Kidney (tissue), 13 donors: ENCODE measurements at regions not wholly inside any gene's neighbourhood (a gene's known extent, or its start where the extent isn't known, plus 50 kb on each side); places are given as distances from the start of the nearest gene placed in this dataset.

Source experiments
- DNase-seq, 5 donors: peaks; one replicate each; pipeline ENCODE4 v3.0.0-alpha.2; 2013 to 2020
- FAIRE-seq: peaks from 2 replicates; lab custom pipeline; 2012; peaks lifted over from hg19 to GRCh38; lab: Jason Lieb, UNC
- H3K27ac ChIP-seq, 2 donors: one replicate each; pipeline ENCODE4 v1.7.0; 2013; ENCODE audit warnings: low read depth in 2 of 2, low read length in 2 of 2, inconsistent platforms in 1 of 2
- H3K27me3 ChIP-seq: one replicate; pipeline ENCODE4 v1.7.1; 2013; ENCODE audit warnings: low read length, inconsistent platforms; ENCODE audit not compliant: control insufficient read depth, insufficient read depth
- H3K36me3 ChIP-seq, 3 donors: one replicate each; pipeline versions ENCODE4 v1.7.0 to v1.7.1; 2013; ENCODE audit warnings: low read length in 3 of 3, control low read depth in 1 of 3, inconsistent platforms in 1 of 3; ENCODE audit not compliant: insufficient read depth in 3 of 3, control insufficient read depth in 2 of 3
- H3K4me1 ChIP-seq, 3 donors: one replicate each; pipeline versions ENCODE4 v1.7.0 to v1.7.1; 2013; ENCODE audit warnings: low read length in 3 of 3, inconsistent platforms in 1 of 3, low read depth in 1 of 3; ENCODE audit not compliant: control insufficient read depth in 2 of 3, insufficient read depth in 2 of 3
- H3K4me3 ChIP-seq, 3 donors: one replicate each; pipeline versions ENCODE4 v1.7.0 to v1.8.1; 2013; ENCODE audit warnings: low read length in 3 of 3, control low read depth in 1 of 3, inconsistent platforms in 1 of 3
- H3K9ac ChIP-seq, 3 donors: one replicate each; pipeline versions ENCODE4 v1.7.0 to v1.7.1; 2013; ENCODE audit warnings: low read length in 3 of 3, control low read depth in 1 of 3, inconsistent platforms in 1 of 3
- H3K9me3 ChIP-seq, 3 donors: one replicate each; pipeline versions ENCODE4 v1.7.0 to v1.7.1; 2013; ENCODE audit warnings: low read length in 3 of 3, control low read depth in 1 of 3, inconsistent platforms in 1 of 3; ENCODE audit not compliant: control insufficient read depth in 2 of 3, insufficient read depth in 1 of 3
- intact Hi-C: fragments of 100-400 bp; cut with DNase I; formaldehyde crosslinking; loops from one replicate; pipeline ENCODE4 v1.11.1; 2022
- TF ChIP-seq, protein P1 (sequence below): IDR thresholded peaks from 3 replicates; pipeline ENCODE4 v1.5.1; 2012; ENCODE audit warnings: mild to moderate bottlenecking, moderate library complexity, borderline replicate concordance; ENCODE audit not compliant: insufficient read depth; ENCODE audit errors: extremely low read depth
- donor health status: control.
- donor health status: control.
- donor health status: control.
- donor health status: control.
- donor health status: control.
- donor health status: DM: yes; HTN: yes; CAD: no.
- donor health status: Normal renal cell carcinoma (clear cell type).

DNA sequence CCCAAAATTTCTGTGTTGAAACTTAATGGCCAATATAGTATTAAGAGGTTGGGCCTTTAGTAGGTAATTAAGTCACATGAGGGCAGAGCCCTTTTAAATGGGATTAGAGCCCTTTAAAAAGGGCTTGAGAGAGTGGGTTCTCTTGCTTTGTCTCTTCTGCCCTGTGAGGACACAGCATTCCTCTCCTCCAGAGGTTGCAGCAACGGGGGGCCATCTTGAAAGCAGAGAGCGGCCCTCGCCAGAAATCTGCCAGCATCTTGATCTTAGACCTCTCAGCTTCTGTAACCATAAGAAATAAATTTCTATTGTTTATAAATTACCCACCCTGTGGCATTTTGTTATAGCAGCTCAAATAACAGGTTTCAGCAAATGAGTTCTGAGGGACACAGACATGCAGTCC is 305.0 kb upstream of the LRP1B start:
- no peak overlapping the region for H3K27ac ChIP-seq
- intact Hi-C loops: no loop called here
- FAIRE-seq: no peak
- H3K27me3 ChIP-seq: no peaks in the 10 kb centered on the region
- no peaks in the 10 kb centered on the region for H3K36me3 ChIP-seq
- no peak overlapping the region for H3K4me3 ChIP-seq
- no peak for DNase-seq
- H3K9me3 ChIP-seq: no peaks in the 10 kb centered on the region
- H3K9ac ChIP-seq: no peak overlapping the region
- TF ChIP-seq, protein P1, sequence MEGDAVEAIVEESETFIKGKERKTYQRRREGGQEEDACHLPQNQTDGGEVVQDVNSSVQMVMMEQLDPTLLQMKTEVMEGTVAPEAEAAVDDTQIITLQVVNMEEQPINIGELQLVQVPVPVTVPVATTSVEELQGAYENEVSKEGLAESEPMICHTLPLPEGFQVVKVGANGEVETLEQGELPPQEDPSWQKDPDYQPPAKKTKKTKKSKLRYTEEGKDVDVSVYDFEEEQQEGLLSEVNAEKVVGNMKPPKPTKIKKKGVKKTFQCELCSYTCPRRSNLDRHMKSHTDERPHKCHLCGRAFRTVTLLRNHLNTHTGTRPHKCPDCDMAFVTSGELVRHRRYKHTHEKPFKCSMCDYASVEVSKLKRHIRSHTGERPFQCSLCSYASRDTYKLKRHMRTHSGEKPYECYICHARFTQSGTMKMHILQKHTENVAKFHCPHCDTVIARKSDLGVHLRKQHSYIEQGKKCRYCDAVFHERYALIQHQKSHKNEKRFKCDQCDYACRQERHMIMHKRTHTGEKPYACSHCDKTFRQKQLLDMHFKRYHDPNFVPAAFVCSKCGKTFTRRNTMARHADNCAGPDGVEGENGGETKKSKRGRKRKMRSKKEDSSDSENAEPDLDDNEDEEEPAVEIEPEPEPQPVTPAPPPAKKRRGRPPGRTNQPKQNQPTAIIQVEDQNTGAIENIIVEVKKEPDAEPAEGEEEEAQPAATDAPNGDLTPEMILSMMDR: no peak
- no peaks in the 10 kb centered on the region for H3K4me1 ChIP-seq

DNA sequence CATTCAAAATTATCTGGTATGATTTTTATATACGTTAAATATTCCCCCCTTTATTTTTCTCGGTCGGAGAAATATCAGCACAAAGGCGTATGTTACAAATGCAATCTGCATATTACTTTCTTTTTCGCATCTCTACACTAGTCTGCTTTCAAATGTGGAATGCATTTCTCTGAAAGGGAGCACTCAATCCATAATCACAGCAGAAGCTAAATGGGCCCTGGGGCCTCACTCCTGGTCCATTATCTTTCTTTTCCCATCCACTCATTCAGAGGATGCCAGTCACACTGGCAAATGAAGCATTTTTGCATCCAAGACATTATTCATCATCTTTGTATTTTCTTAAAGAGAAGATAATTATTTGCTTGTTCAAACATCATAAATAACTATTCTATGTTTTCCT is 295.2 kb upstream of the LRP1B start:
- intact Hi-C loops: no loop called here
- Histone ChIP-seq H3K4me3 (no peak overlapping the region), H3K27me3 (no peaks in the 10 kb centered on the region), H3K9ac (no peak overlapping the region), H3K36me3 (no peaks in the 10 kb centered on the region), H3K4me1 (no peaks in the 10 kb centered on the region), H3K9me3 (no peaks in the 10 kb centered on the region), H3K27ac (no peak overlapping the region)
- DNase-seq (no peak), FAIRE-seq (no peak)
- TF ChIP-seq, protein P1: no peak

DNA sequence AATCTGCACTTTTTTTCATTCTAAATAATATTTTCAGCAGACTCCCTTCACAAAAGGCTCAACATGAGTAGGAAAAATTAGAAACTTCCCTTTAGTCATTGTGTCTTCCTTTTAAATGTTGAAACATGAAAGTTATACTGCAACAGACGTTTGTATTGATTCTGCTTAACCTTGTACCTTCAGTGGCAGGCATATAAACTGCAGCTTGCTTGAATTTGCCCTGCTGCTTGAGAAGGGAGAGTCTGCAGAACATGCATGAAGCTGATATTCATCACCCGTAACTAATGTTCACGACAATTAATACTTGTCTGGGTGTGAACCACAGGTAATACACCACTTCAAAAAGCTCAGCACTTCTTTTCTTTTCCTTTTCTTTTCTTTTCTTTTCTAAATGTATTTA is 294.7 kb upstream of the LRP1B start:
- no peak overlapping the region for H3K9ac ChIP-seq
- no peaks in the 10 kb centered on the region for H3K27me3 ChIP-seq
- intact Hi-C loops: no loop called here
- no peaks in the 10 kb centered on the region for H3K4me1 ChIP-seq
- TF ChIP-seq, protein P1: no peak
- no peaks in the 10 kb centered on the region for H3K9me3 ChIP-seq
- no peak overlapping the region for H3K27ac ChIP-seq
- H3K36me3 ChIP-seq: no peaks in the 10 kb centered on the region
- H3K4me3 ChIP-seq: no peak overlapping the region
- FAIRE-seq (no peak), DNase-seq (peak in 1 of 5 donors; percentile 1)

DNA sequence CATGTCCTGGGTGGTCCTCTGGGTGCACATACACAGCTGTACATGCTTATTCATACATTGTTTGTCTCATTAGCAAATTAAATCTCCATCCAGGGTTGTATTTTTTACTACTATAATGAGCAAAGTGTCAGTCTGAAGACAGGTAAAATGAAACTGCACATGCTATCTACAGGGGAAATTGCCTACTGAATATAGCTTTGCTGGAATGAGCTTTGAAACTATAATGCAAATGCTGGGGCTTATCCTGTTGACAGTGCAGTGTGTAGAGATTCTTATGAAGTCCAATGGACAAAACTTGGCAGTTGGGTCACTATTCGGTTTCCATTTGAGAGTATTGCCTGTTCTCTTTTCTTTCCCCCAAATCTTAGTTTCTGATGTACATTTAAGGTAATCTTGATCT is 292.8 kb upstream of the LRP1B start:
- TF ChIP-seq, protein P1: no peak
- intact Hi-C loops: no loop called here
- no peak overlapping the region for H3K27ac ChIP-seq
- H3K4me1 ChIP-seq: no peaks in the 10 kb centered on the region
- FAIRE-seq (no peak), DNase-seq (no peak)
- no peaks in the 10 kb centered on the region for H3K36me3 ChIP-seq
- no peaks in the 10 kb centered on the region for H3K9me3 ChIP-seq
- no peak overlapping the region for H3K9ac ChIP-seq
- no peak overlapping the region for H3K4me3 ChIP-seq
- H3K27me3 ChIP-seq: no peaks in the 10 kb centered on the region
